ENCODE measurements at regions not wholly inside any gene's neighbourhood (a gene's known extent, or its start where the extent isn't known, plus 50 kb on each side); places are given as distances from the start of the nearest gene placed in this dataset.
"Not testable (repeated sequence)": the region's sequence is repeated elsewhere in the genome, so short reads cannot be mapped to it uniquely, and the experiment has no call there.

DNA sequence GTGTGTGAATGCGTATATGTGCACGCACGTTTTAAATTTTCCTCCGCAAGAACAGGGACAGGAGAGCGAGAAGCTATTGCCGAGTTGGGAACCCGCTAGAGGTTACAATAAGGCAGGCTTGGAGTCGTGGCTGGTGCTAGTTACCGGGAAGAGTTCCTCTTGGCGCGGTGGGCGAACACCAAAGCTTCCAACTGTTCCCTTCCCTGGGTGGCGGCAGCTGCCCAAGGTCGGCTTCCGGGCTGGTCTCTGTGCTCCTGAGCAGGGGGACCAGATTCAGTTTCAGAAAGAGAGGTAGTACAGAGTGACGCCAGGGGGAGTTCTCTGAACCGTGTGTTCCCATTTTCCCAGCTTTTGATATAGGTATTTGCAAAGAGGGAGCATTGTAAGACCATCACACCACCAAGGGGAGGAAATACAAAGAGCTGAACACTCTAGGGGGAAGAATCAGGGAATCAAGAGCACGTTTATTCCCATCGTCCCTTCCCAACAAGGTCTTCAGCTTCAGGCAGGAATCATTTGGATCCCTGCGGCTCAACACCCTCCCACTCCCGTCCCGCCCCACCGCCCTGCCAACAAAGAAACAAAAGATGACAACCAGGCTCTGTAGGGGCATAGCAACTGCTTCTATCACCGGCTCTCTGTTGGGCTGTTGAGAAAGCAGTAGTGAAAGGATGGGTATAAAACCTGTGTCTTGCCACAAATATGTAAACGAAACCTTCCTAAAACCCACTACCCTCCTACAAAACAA lies 113.6 kb upstream of the TEX13C start:
- Mint-ChIP-seq H3K27me3 (ENCODE audit: low read depth) (peaks cover 60% of the 10 kb centered on the region), H3K36me3 (ENCODE audit: low read depth) (no peaks in the 10 kb centered on the region), H3K4me3 (ENCODE audit: unreplicated experiment) (peak overlapping the region; percentile 71), H3K4me1 (ENCODE audit: low read depth) (peaks cover 22% of the 10 kb centered on the region), H3K27ac (ENCODE audit: unreplicated experiment) (no peak overlapping the region), H3K9me3 (ENCODE audit: low read depth) (no peaks in the 10 kb centered on the region)
- no peak for DNase-seq (ENCODE audit: low spot score)
- TF ChIP-seq, protein P1, sequence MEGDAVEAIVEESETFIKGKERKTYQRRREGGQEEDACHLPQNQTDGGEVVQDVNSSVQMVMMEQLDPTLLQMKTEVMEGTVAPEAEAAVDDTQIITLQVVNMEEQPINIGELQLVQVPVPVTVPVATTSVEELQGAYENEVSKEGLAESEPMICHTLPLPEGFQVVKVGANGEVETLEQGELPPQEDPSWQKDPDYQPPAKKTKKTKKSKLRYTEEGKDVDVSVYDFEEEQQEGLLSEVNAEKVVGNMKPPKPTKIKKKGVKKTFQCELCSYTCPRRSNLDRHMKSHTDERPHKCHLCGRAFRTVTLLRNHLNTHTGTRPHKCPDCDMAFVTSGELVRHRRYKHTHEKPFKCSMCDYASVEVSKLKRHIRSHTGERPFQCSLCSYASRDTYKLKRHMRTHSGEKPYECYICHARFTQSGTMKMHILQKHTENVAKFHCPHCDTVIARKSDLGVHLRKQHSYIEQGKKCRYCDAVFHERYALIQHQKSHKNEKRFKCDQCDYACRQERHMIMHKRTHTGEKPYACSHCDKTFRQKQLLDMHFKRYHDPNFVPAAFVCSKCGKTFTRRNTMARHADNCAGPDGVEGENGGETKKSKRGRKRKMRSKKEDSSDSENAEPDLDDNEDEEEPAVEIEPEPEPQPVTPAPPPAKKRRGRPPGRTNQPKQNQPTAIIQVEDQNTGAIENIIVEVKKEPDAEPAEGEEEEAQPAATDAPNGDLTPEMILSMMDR (IDR thresholded peaks at IDR 0.05), result no peak

DNA sequence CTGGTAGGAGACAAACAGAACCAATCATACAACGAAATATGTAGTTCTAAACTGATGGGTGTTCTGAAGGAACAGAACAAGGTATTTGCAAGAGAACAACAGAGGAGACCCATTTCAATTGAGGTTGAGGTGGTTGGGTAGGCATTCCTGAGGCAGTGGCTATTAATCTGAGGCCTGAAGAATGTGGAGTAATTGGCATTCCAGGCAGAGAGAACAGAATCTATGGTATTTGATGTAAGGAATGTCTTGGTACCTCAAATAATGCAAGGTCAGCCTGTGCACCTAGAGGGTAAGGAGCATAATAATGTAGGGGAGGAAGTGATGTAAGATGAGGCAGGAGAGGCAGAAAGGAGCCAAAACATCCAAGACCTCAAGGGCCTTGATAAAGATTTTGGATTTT lies 109.5 kb upstream of the TEX13C start:
- H3K4me3 Mint-ChIP-seq (ENCODE audit: unreplicated experiment), result no peak overlapping the region
- H3K36me3 Mint-ChIP-seq (ENCODE audit: low read depth), result no peaks in the 10 kb centered on the region
- peaks cover 7% of the 10 kb centered on the region for H3K9me3 Mint-ChIP-seq (ENCODE audit: low read depth)
- peaks cover 27% of the 10 kb centered on the region for H3K27me3 Mint-ChIP-seq (ENCODE audit: low read depth)
- no peak overlapping the region for H3K27ac Mint-ChIP-seq (ENCODE audit: unreplicated experiment)
- peaks cover 6% of the 10 kb centered on the region for H3K4me1 Mint-ChIP-seq (ENCODE audit: low read depth)
- DNase-seq (ENCODE audit: low spot score), result no peak
- TF ChIP-seq, protein P1 (IDR thresholded peaks at IDR 0.05), result no peak

DNA sequence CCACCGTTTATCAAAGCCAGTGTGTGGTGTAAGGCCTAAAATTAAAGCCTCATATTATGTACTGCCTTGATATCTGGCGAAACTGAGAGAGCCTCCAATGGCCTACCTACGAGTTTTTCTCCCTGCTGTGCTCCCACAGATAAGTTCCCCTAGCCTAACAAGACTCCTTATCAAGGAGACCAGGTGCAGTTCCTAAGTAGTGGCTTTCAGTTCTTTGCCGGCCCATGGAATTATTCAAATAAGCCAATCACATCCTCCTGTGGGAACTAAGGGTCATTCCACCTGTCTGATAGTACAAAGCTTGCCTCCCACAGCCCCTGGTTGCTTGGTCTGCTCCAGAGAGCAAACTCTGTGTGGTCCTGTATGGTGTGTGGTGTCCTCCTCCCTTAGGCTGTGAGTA lies 99.8 kb upstream of the TEX13C start:
- Mint-ChIP-seq H3K27ac (ENCODE audit: unreplicated experiment) (no peak overlapping the region), H3K4me1 (ENCODE audit: low read depth) (no peaks in the 10 kb centered on the region), H3K9me3 (ENCODE audit: low read depth) (peaks cover 5% of the 10 kb centered on the region), H3K27me3 (ENCODE audit: low read depth) (no peaks in the 10 kb centered on the region), H3K36me3 (ENCODE audit: low read depth) (no peaks in the 10 kb centered on the region), H3K4me3 (ENCODE audit: unreplicated experiment) (no peak overlapping the region)
- no peak for DNase-seq (ENCODE audit: low spot score)
- TF ChIP-seq, protein P1 (IDR thresholded peaks at IDR 0.05), result no peak

DNA sequence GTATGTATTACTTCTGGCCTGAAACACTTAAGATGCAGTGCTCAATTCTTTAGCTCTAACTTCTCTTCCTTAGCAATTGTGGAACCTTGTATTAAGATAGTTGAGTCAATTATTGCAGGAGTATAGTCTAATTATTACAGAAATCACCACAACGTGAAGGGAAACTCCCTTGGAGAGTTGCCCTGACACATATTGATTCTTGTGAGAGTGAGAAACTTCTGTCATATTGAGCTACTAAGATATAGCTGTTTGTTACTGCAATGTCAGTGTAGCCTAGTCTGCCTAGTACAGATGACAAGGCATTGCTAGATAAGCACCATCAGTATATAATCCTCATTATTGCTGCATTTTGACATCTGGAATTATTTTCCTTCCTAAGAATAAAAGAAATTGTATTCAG lies 82.7 kb upstream of the TEX13C start:
- no peak overlapping the region for H3K27ac Mint-ChIP-seq (ENCODE audit: unreplicated experiment)
- peaks cover 6% of the 10 kb centered on the region for H3K9me3 Mint-ChIP-seq (ENCODE audit: low read depth)
- TF ChIP-seq, protein P1 (IDR thresholded peaks at IDR 0.05), result no peak
- no peak for DNase-seq (ENCODE audit: low spot score)
- no peaks in the 10 kb centered on the region for H3K27me3 Mint-ChIP-seq (ENCODE audit: low read depth)
- H3K4me3 Mint-ChIP-seq (ENCODE audit: unreplicated experiment), result no peak overlapping the region
- no peaks in the 10 kb centered on the region for H3K4me1 Mint-ChIP-seq (ENCODE audit: low read depth)
- H3K36me3 Mint-ChIP-seq (ENCODE audit: low read depth), result no peaks in the 10 kb centered on the region

DNA sequence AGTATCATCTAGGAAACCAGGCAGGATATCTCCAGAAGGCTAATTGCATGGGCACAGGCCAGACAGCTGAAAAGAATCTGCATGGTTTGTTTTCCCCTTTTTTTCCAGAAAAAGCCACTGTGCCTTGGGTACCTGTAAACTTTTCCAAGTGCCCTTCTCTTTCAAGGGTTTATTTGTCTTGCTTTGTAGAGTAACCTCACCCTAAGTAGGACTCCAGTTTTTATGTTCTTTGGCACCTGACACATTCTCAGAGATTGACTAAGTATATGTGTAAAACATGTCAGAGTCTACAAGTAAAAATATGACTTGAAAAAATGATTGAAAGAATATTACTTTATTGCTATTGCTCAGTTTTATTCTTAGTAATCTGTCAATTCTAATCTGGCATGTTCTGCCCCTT lies 70.7 kb upstream of the TEX13C start:
- H3K36me3 Mint-ChIP-seq (ENCODE audit: low read depth), result no peaks in the 10 kb centered on the region
- H3K4me1 Mint-ChIP-seq (ENCODE audit: low read depth), result no peaks in the 10 kb centered on the region
- TF ChIP-seq, protein P1 (IDR thresholded peaks at IDR 0.05), result no peak
- DNase-seq (ENCODE audit: low spot score), result no peak
- no peaks in the 10 kb centered on the region for H3K27me3 Mint-ChIP-seq (ENCODE audit: low read depth)
- no peak overlapping the region for H3K27ac Mint-ChIP-seq (ENCODE audit: unreplicated experiment)
- no peak overlapping the region for H3K4me3 Mint-ChIP-seq (ENCODE audit: unreplicated experiment)
- H3K9me3 Mint-ChIP-seq (ENCODE audit: low read depth), result no peaks in the 10 kb centered on the region

DNA sequence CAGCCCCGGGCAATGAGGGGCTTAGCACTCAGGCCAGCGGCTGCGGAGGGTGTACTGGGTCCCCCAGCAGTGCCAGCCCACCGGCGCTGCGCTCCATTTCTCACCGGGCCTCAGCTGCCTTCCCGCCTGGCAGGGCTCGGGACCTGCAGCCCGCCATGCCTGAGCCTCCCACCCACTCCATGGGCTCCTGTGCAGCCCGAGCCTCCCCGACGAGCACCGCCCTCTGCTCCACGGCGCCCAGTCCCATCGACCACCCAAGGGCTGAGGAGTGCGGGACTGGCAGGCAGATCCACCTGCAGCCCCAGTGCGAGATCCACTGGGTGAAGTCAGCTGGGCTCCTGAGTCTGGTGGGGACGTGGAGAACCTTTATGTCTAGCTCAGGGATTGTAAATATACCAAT lies 63.9 kb upstream of the TEX13C start:
- not testable (repeated sequence) for H3K27ac Mint-ChIP-seq (ENCODE audit: unreplicated experiment); H3K4me1 Mint-ChIP-seq (ENCODE audit: low read depth)

More for the DNA sequence above, 63.9 kb upstream of the TEX13C start:
- peak; percentile 50 for DNase-seq (ENCODE audit: low spot score)
- not testable (repeated sequence) for H3K4me3 Mint-ChIP-seq (ENCODE audit: unreplicated experiment); H3K9me3 Mint-ChIP-seq (ENCODE audit: low read depth); H3K36me3 Mint-ChIP-seq (ENCODE audit: low read depth); H3K27me3 Mint-ChIP-seq (ENCODE audit: low read depth)

Data from chondrocyte (in vitro differentiated cells).